Adrenal gland (tissue), 9 donors: ENCODE measurements at regions not wholly inside any gene's neighbourhood (a gene's known extent, or its start where the extent isn't known, plus 50 kb on each side); places are given as distances from the start of the nearest gene placed in this dataset.
"Not testable (repeated sequence)": the region's sequence is repeated elsewhere in the genome, so short reads cannot be mapped to it uniquely, and the experiment has no call there.

Source experiments
- DNase-seq, 7 donors: peaks; one replicate each; pipeline ENCODE4 v3.0.0-alpha.2; 2019 to 2020
- H3K27ac ChIP-seq, 5 donors: fragments of 200-600 bp; sonication (generic) in 4 of 5; 1 replicate in 3 of 5; 2 replicates in 2 of 5; pipeline versions ENCODE4 v1.5.1 to v1.8.0; 2016 to 2020; ENCODE audit warnings: mild to moderate bottlenecking in 1 of 5
- H3K27me3 ChIP-seq: fragments of 200-600 bp; 2 replicates; pipeline ENCODE4 v1.8.0; 2021
- H3K36me3 ChIP-seq, 2 donors: fragments of 200-600 bp; replicated peaks in 1 of 2; 1 replicate in 1 of 2; 2 replicates in 1 of 2; pipeline versions ENCODE4 v1.5.1 to v1.8.0; 2018 to 2022
- H3K4me1 ChIP-seq, 2 donors: fragments of 200-600 bp; replicated peaks in 1 of 2; 1 replicate in 1 of 2; 2 replicates in 1 of 2; pipeline versions ENCODE4 v1.5.1 to v1.8.0; 2018 to 2021
- H3K4me3 ChIP-seq, 4 donors: fragments of 200-600 bp; sonication (generic) in 3 of 4; one replicate each; pipeline ENCODE4 v1.5.1; 2016 to 2018
- H3K9me3 ChIP-seq, 3 donors: fragments of 200-600 bp; sonication (generic) in 1 of 3; replicated peaks in 1 of 3; 1 replicate in 2 of 3; 2 replicates in 1 of 3; pipeline versions ENCODE4 v1.5.1 to v1.8.0; 2016 to 2021
- POLR2A ChIP-seq, 2 donors: fragments of 450-650 bp; IDR thresholded peaks; one replicate each; pipeline ENCODE4 v1.6.1; 2017; ENCODE audit warnings: antibody characterized with exemption in 2 of 2, mild to moderate bottlenecking in 2 of 2, moderate library complexity in 1 of 2
- WGBS, 4 donors: extraction: QIAGEN DNeasy Blood & Tissue Kit in 2 of 4; methylation state at CpG; one replicate each; pipeline versions ENCODE4 v1.1.5 to v1.1.7; 2013 to 2017; 5-methylcytosine and 5-hydroxymethylcytosine counted together
- intact Hi-C, 2 donors: fragments of 100-400 bp; cut with DNase I; formaldehyde crosslinking; loops; one replicate each; pipeline versions ENCODE4 v1.14.1 to v1.15.0; 2022 to 2023
- TF ChIP-seq, protein P1 (sequence below), 6 experiments: fragments of 450-650 bp in 4 of 6; fragments of 200-600 bp in 2 of 6; sonication (generic) in 1 of 6; IDR thresholded peaks; 1 replicate in 5 of 6; 2 replicates in 1 of 6; pipeline versions ENCODE4 v1.5.1 to v1.8.0; 2016 to 2021; ENCODE audit warnings: antibody characterized with exemption in 6 of 6, mild to moderate bottlenecking in 2 of 6, moderate library complexity in 1 of 6
- donor health status: healthy with polysubstance abuse.
- donor health status: Bipolar disorder and iron deficiency.
- donor health status: DM: yes; HTN: yes; CAD: no.
- donor health status: DM: no; HTN: no; CAD: no.
- donor health status: DM: no; HTN: no; CAD: no.

DNA sequence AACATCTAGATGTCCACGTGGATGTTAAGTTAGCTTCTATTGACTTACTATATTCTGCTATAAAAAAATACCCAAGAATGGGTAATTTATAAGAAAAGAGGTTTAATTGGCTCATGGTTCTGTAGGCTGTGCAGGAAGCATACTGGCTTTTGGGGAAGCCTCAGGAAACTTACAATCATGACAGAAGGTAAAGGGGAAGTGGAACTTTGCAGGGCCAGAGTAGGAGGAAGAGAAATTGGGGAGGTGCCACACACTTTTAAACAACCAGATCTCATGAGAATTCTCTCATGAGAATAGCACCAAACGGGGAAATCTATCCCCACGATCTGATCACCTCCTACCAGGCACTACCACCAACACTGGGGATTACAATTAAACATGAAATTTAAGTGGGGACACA lies 689.3 kb downstream of the METTL15 start:
- Histone ChIP-seq H3K4me3 (no peak overlapping the region), H3K27ac (no peak overlapping the region), H3K9me3 (no peaks in the 10 kb centered on the region), H3K36me3 (no peaks in the 10 kb centered on the region), H3K4me1 (no peaks in the 10 kb centered on the region), H3K27me3 (no peaks in the 10 kb centered on the region)
- DNase-seq = no peak
- intact Hi-C loops = no loop called here
- TF ChIP-seq, protein P1, sequence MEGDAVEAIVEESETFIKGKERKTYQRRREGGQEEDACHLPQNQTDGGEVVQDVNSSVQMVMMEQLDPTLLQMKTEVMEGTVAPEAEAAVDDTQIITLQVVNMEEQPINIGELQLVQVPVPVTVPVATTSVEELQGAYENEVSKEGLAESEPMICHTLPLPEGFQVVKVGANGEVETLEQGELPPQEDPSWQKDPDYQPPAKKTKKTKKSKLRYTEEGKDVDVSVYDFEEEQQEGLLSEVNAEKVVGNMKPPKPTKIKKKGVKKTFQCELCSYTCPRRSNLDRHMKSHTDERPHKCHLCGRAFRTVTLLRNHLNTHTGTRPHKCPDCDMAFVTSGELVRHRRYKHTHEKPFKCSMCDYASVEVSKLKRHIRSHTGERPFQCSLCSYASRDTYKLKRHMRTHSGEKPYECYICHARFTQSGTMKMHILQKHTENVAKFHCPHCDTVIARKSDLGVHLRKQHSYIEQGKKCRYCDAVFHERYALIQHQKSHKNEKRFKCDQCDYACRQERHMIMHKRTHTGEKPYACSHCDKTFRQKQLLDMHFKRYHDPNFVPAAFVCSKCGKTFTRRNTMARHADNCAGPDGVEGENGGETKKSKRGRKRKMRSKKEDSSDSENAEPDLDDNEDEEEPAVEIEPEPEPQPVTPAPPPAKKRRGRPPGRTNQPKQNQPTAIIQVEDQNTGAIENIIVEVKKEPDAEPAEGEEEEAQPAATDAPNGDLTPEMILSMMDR (IDR thresholded peaks at IDR 0.05) = no peak
- no peak for TF ChIP-seq POLR2A (IDR thresholded peaks at IDR 0.05)
- 66 to 76% (median 72%) methylated on average over 3 of the region's 3 CpGs for WGBS, 4 donors

GRCh38 chr11:28794405-28794804 lies 686.2 kb downstream of the METTL15 start:
- Histone ChIP-seq H3K27ac (no peak overlapping the region), H3K4me1 (no peaks in the 10 kb centered on the region), H3K9me3 (no peaks in the 10 kb centered on the region), H3K27me3 (no peaks in the 10 kb centered on the region), H3K4me3 (no peak overlapping the region), H3K36me3 (no peaks in the 10 kb centered on the region)
- intact Hi-C loops = no loop called here
- no peak for DNase-seq
- TF ChIP-seq POLR2A (IDR thresholded peaks at IDR 0.05) = no peak
- TF ChIP-seq, protein P1 (IDR thresholded peaks at IDR 0.05) = no peak

GRCh38 chr11:28793282-28793738 lies 685.1 kb downstream of the METTL15 start:
- intact Hi-C loops = no loop called here
- H3K36me3 ChIP-seq = no peaks in the 10 kb centered on the region
- no peak for DNase-seq
- H3K27ac ChIP-seq = no peak overlapping the region
- no peak overlapping the region for H3K4me3 ChIP-seq
- 74 to 84% (median 81%) methylated on average over 5 to 8 of the region's 8 CpGs for WGBS, 4 donors
- no peak for TF ChIP-seq POLR2A (IDR thresholded peaks at IDR 0.05)
- TF ChIP-seq, protein P1 (IDR thresholded peaks at IDR 0.05) = no peak
- no peaks in the 10 kb centered on the region for H3K9me3 ChIP-seq
- no peaks in the 10 kb centered on the region for H3K27me3 ChIP-seq
- no peaks in the 10 kb centered on the region for H3K4me1 ChIP-seq

- Histone ChIP-seq H3K9me3 (no peaks in the 10 kb centered on the region), H3K4me1 (no peaks in the 10 kb centered on the region), H3K4me3 (no peak overlapping the region), H3K27me3 (no peaks in the 10 kb centered on the region), H3K36me3 (no peaks in the 10 kb centered on the region), H3K27ac (no peak overlapping the region)
- 55 to 63% methylated on average over 2 of the region's 2 CpGs; no CpG with 5 or more reads in 2 of the 4 donors for WGBS, 4 donors
- TF ChIP-seq, protein P1 (IDR thresholded peaks at IDR 0.05) = no peak
- TF ChIP-seq POLR2A (IDR thresholded peaks at IDR 0.05) = no peak
- intact Hi-C loops = no loop called here
- DNase-seq = no peak
These were observed 684.7 kb downstream of the METTL15 start for GRCh38 chr11:28792856-28793255.

- H3K27ac ChIP-seq, DNase-seq, H3K9me3 ChIP-seq, H3K36me3 ChIP-seq, H3K4me1 ChIP-seq, H3K27me3 ChIP-seq, intact Hi-C loops, H3K4me3 ChIP-seq: not testable (repeated sequence)
- 64 to 73% (median 67%) methylated on average over 2 of the region's 2 CpGs for WGBS, 4 donors
These were observed 679.7 kb downstream of the METTL15 start for GRCh38 chr11:28787897-28788296.
